DMS153 treated with DMSO at 0.1 percent for 48 hours (cell line): ENCODE measurements at regions not wholly inside any gene's neighbourhood (a gene's known extent, or its start where the extent isn't known, plus 50 kb on each side); places are given as distances from the start of the nearest gene placed in this dataset.
"Not testable (repeated sequence)": the region's sequence is repeated elsewhere in the genome, so short reads cannot be mapped to it uniquely, and the experiment has no call there.

ENCODE experiments used
- DNase-seq: peaks from one replicate; lab custom pipeline; 2025; ENCODE audit not compliant: unreplicated experiment; lab: John Stamatoyannopoulos, UW

DNA sequence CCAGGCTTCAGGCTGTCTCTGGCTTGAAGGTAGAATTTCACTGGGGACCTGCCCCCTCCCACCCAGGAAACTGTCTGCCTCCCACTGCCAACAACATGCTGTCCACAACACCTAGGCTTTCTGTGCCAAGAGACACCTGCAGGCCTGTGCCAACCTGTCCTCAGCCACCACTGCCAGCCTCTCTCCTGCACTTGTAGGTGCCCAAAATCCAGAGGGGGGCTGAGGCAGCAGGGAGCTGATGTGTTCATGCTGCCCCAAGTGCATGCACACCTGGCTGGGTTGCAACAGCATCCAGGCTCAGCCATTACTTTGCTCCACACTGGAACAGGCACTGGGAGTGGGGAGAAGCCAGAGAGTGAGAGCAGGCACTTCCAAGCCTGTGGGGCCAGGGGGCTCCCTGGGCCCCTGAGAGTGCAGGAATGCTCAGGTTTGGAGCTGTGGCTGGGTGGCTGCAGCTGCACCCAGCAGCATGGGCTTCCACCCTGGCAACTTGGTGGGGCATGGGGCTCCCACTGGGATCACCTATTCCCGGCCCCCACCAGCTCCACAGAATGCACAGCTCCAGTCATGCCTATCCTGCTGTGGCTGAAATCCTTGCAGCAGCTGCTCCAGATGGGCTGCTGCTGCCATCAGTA lies 218.1 kb upstream of the OBI1 start:
- DNase-seq, result no peak

DNA sequence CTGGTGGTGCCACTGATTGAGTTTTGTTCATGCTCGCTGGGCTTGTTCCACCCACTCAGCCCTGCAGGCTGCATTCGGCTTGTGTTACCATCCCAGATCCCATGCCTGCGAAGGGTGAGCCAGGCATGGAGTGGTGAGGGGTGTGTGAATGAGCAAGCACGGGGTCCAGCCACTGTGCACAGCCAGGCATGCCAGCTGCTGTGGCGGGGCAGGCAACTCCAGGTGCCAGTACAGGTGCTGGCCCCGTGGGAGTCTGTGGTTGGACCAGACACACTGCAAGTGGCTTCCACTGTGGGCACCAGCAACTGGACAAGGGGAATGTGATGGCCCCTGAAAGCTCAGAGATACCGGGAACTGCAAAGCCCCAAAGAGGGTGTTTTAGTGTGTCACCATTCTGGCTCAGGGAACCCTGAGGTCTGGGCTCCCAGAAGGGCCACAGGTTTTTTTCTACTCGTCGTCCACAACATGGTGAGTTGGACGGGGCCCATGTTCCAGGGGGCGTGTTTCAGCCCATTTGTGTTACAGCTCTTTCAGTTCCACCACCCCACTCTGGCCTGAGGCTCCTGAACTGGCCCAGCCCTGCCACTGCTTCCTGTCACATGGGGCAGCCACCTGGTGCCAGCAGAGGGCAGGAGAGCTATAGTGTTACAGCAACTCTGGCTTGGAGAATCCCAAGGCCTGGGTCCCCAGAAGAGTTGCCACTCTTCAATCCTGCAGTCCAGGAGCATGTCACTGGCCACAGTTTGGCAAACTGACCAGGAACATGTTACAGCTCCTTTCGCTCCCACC lies 217.0 kb upstream of the OBI1 start:
- DNase-seq, result no peak

DNA sequence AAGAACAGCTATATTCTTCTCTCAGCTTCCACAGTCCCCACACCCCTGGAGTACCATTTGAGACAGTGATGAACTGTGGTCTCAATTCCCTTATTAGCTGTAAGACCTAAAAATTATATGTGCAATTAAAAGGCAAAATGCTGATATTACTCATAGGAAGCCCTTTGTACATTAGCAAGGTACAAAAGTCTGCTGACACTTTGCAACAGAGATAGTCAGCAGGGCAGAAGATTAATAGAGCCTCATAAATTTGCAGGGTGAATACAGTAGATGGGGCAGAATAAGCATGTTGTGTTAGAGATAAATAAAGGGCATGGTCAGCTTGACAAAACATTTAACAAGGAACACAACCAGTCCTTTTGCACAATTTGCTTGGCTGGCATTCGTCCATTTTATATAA lies 210.0 kb upstream of the OBI1 start:
- DNase-seq, result no peak

DNA sequence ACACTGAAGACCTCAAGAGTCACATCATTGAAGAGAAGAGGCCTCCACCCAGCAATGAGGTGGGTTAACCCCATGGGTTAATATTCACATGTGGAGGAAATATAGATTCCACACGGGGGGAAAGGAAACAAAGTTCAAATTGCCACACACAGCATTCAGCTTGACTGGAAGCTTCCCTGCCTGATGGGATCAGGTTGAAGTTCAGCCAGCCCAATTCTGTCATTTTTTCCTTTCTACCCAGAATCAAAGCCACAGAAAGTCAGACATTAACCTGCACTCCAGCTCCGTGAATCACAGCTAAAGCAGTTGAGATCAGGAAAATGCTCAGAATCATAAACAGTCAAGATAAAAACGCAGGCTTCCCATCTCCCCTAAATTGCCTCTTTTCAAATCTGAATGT lies 208.7 kb upstream of the OBI1 start:
- no peak for DNase-seq

DNA sequence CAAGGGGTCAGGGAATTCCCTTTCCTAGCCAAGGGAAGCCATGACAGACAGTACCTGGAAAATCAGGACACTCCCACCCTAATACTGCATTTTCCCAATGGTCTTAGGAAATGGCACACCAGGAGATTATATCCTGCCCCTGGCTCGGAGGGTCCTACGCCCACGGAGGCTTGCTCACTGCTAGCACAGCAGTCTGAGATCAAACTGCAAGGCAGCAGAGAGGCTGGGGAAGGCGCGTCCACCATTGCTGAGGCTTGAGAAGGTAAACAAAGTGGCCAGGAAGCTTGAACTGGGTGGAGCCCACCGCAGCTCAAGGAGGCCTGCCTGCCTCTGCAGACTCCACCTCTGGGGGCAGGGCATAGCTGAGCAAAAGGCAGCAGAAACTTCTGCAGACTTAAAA lies 207.1 kb upstream of the OBI1 start:
- not testable (repeated sequence) for DNase-seq

DNA sequence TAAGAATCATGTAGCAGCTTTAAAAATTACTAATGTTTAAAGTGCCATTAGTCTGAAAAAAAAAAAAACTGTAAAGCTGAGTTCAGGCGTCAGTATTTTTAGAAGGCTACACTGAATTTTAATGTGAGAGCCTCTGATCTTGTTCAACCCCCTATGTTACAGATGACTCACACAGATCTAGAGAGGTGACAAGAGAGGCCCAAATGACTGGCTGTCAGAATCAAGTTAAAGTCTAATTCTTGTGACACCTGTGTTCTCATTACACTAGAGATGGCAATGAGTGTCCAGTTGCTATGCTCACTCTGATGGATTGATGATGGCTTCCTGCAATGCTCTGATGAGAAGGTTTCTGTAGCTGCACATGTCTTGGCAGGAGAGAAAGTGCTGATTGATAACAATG lies 203.5 kb upstream of the OBI1 start:
- DNase-seq, result no peak

DNA sequence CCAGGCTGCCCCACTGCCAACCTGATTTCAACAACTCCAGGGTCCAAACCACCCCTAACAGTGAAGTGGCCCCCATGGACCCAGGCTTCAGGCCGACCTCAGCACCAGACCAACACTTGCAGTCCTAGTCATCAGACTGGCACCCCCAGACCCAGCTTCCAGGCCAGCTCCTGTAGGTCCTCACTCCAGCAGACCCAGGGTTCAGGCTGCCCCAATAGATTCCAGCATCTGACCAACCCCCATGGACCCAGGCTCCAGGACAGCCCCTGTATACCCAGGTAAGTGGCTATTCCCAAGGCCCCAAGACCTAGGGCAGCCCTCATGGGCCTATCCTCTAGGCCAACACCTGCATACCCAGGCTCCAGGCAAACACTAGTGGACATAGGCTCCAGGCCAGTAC lies 193.8 kb upstream of the OBI1 start:
- no peak for DNase-seq

DNA sequence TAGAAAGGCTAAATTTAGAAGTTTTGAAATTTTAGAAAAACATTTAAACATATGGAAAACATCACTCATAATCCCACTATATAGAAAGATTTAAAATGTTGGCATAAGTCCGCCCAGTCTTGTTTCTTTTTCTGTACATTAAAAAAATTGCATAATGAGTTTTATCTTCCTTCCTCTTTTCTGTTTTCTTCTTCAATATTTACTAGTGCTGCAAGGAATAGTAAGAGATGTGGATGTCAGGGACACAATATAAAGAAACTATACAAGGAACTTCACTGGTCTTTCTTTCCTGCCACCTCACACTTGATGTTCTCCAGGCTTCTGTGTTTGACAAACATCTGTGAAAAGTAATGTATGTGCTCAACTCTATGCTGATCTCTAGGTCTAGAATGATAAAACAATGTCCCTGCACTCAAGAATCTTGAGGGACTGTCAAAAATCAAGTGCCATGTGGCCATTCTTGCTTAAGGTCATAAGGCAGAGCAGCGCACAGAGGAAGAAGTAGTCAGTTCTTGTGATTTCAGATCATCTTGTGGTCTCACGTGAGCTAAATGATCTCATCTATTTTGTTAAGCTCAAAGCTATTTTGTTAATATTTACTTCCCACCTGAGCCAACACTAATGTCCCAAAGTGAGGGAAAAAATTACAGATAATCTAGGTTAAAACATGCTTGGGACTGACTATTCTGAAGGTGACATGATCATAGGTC lies 186.9 kb upstream of the OBI1 start:
- DNase-seq, result no peak

DNA sequence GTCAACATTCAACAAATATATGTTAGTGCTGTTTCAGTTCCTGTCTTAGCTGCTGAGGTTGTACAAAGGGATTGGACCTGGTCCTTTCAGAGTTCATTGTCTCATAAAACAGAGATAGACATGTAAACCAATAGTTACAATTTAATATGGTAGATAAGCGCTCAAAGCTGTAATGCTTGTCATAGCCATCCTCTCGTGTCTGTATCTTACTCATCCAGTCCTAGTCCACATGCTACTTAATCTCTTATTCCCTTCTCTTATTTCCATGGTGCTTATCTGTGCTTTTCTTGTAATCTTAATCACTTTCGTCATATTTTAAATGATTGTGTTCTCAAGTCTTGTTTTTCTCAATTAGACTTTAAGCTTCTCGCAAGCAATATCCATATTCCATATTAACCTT lies 185.2 kb upstream of the OBI1 start:
- no peak for DNase-seq

DNA sequence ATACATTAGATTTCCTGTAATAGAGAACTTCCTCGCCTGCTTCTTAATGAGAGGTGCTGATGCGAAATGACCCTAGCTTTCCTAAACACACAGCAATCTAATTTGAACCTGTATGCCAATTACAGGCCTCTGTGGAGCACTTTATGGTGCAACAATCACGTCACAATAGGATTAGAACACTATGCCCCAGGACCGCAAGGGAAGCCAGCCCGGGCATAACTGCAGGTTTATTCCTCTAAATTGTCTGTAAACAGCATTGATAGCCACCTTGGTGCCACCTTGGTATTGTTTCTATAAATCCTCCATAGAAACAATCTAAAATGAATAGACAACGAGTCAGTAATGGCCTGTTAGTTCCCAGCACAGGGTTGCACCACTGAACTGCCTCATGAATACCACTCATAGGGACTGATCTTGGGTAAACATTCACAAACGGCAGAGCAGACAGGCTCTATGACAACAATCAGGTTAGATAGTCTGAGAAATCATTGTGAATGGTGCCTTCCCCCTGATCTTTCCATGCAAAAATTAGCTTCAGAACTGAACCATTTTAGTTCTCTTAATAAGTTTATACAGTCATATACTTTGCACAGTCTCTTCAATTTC lies 182.5 kb upstream of the OBI1 start:
- DNase-seq, result peak; percentile 99

DNA sequence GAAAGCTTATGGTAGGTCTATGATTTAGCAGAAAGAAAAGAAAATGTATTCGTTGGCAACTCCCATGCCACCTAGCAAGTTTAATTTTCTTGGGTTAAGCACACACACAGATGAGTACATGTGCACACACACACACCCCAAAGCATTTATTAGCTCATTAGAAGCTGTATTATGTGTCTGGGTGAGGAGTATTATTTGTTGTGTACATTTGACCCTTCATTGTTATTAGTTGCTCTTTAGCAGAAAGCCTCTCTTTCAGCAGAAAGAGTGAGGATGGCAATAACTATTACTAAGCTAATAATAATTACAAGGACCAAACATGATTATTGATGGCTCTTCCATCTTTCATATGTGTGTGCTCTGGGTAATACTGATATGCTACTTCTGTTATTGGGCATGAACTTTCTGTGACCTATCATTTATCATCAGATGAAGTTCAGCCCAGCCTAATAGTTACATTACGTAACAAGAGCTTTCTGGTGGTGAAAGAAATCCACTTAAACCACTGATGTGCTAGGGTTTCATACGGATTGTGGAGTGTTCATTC lies 177.4 kb upstream of the OBI1 start:
- no peak for DNase-seq

DNA sequence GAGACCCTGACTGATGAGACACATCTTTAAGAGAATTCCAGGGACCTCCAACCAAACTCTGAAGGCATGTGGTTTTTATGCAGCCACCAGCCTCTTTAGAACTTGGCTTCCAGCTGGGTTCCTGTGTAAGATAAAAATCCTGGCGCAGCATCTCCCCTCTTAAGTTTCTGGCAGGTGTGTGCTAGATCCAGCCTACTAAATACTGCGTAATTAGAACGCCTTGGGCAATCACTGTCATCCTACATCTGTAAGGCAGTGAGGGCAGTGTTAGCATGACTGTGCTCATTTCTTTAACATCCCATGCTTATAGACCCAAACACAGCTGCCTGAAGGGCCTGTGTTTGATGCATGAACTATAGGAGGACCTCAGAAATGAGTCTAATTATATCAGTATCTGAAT lies 173.5 kb upstream of the OBI1 start:
- no peak for DNase-seq

DNA sequence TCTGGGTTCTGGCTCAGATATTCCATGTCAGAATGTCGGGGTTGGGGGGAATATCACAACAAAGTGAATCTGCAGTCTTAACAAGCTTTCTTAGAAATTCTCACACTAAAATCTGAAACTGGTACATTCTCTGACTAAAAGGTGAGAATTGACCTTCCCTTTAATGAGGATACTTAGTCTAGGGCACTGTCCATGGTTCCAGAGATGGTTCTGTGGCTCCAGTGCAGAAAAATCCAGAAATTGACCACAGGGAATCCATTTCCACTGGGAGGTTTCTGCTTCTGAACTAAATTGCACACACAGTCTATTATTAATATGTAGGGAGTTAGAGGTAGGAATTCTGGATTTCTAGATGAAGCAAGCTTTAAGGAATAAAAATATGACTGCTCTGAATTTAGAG lies 171.6 kb upstream of the OBI1 start:
- no peak for DNase-seq

DNA sequence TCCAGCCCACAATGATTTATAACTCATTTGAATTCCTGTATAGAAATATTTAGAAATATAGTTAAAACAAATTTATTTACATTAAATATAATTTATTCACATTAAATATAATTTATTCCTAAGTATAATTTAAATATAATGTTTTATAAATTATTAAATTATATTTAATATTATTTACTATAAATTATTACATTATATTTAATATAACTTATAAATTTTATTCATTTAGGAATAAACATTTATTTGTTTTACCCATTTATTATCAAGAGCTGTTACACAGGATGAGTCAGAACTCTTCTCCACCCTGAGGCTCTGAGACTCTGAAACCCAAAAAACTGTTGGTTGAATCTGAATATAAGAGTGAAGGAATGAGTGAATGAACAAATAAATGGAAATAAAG lies 170.9 kb upstream of the OBI1 start:
- DNase-seq, result no peak

DNA sequence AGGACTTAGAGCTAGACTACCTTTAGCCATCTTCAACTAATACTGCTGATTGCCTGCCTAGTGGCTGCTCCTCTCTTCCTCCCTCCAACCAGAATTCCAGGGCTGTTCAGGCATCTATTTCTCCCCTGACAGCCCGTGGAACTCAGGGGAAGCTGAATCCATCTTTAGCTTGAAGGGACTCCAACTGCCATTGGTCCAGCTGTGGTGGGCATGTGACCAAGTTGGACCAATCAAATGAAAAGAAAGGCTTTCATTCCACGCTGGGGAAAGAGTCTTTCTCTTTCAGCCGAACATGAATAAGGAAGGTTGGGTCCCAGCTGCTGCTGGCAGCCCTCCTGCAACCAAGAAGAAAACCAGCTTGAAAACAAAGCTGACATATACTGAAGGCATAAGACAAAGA lies 168.5 kb upstream of the OBI1 start:
- no peak for DNase-seq

DNA sequence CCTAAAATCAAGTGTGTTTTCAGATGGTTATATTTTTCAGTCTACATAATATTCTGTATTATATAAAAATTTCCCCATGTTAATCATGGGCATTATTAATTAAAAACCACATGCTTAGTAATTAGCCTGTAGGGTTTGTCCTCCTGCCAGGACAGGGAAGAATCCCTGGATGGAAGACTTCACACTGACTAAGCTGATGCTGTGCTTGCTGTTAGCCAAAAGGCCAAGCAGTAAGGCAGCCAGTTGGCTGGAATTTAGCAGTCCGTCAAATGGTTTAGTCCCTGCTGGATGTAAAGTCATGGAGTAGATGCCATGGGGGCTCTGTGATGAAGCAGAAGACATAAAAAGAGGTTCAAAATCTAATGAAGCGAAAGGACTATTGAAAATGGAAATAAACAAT lies 168.0 kb upstream of the OBI1 start:
- no peak for DNase-seq

DNA sequence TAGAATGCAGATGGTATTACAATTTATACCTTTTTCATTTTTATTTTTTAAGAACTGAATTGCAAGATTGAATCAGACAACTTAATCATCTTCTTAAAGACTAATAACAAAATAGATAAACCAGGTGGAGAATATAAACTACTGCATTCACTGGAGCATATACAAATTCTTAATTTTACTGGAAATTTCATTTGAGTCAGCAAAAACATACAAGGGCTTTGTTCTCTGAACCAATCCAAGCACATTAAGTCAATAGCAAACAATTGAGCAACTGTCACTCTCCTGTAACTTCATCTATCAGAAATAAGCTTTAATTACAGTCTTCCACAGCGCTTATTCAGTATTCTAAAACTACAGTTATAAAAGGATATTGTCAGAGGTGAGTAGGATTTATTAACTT lies 167.4 kb upstream of the OBI1 start:
- no peak for DNase-seq

DNA sequence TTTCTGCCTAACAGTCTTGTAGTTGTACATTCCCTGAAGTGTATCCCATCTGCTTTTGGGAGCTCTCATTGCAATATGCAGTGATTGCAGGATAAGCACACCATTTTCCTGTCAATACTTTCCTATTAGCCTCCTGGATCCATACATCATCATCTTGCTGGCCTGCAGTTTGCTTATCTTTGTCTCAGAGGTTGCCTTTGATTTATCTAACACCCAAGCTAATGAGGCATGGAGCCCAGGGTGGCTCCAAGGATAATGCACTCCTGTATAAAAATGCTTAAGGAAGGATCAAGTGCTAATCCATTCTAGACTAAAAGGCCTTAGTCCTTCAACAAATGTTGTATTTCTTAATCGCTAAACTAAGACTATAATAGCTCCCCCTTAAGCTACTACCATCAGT lies 161.6 kb upstream of the OBI1 start:
- no peak for DNase-seq

DNA sequence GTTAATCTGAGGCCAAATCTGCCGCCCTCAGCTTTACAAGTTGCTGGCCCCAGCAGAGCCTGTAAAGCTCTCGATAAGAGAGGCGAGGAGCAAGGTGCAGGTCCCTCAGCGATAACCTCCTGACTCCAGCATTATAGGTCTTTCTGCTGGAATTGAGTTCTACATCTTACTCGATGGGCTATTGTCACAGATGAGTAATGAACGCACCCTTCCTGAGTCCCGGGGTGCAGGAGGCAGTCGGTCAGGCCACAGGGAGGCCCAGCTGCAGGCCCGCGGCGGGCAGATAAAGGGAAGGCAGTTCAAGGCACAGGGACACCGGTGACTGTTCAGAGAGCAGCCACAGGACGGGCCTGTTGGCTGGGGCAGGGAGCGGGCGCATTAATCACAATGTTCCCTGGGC lies 157.6 kb upstream of the OBI1 start:
- no peak for DNase-seq

DNA sequence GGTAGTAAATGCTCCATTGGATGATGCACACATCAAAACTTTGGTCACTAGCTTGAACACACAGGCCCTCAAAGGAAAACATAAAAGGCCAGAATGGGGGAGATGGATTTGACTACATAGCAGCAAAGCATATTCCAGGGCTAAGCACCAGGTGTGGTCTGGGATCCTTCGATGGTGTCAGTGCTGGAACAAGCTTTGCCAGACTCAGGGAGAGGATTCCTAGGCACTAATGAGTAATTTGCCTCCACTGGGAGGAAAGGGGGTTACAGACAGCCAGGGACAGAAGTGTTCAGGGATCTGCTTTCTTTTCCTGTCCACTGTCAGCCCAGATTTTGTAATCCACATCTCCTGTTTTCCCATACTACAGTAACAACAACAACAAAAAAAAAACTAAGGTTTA lies 157.2 kb upstream of the OBI1 start:
- no peak for DNase-seq

DNA sequence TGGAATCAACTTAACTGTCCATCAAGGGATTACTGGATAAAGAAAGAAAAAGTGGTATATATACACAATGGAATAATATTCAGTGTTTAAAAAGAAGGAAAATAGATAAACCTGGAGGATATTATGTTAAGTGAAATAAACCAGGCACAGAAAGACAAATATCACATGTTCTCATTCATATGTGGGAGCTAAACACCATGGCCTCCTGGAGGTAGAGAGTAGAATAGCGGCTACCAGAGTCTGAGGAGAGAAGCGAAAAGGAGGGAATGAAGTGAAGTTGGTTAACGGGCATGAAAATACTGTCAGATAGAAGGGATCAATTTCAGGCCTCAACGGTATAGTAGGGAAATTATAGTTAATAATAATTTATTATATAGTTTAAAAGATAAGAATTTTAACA lies 147.5 kb upstream of the OBI1 start:
- no peak for DNase-seq

DNA sequence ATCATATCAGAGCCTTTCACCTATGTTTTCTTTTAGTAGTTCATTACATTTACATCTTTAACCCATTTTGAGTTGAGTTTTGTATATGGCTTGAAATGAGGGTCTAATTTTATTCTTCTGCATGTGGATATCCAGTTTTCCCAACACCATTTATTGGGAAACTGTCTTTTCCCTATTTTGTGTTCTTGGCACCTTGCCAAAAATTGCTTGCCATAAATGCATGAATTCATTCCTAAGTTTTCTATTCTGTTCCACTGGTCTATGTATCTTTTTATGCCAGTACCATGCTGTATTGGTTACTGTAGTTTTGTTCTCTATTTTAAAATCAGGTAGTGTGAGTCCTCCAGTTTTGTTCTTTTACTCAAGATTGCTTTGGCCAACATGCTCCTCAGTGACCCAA lies 144.0 kb upstream of the OBI1 start:
- no peak for DNase-seq
